BE2C (cell line): ENCODE measurements at regions not wholly inside any gene's neighbourhood (a gene's known extent, or its start where the extent isn't known, plus 50 kb on each side); places are given as distances from the start of the nearest gene placed in this dataset.

Experiments used
- DNase-seq: peaks from one replicate; pipeline ENCODE4 v3.0.0-alpha.2; 2020
- H3K27me3 ChIP-seq: fragments of 250-450 bp; sonication (Bioruptor Pico); 2 replicates; pipeline ENCODE4 v1.5.1; 2020; ENCODE audit warnings: mild to moderate bottlenecking
- H3K36me3 ChIP-seq: fragments of 250-450 bp; sonication (Bioruptor Pico); 2 replicates; pipeline ENCODE4 v1.5.1; 2020; ENCODE audit warnings: mild to moderate bottlenecking
- H3K4me1 ChIP-seq: fragments of 250-450 bp; sonication (Bioruptor Pico); 2 replicates; pipeline ENCODE4 v1.5.1; 2020
- H3K4me3 ChIP-seq: 2 replicates; pipeline ENCODE4 v1.5.1; 2011; ENCODE audit warnings: low read depth, low read length
- H3K9me3 ChIP-seq: fragments of 250-450 bp; sonication (Bioruptor Pico); 2 replicates; pipeline ENCODE4 v1.5.1; 2020
- TF ChIP-seq, protein P1 (sequence below): IDR thresholded peaks from 2 replicates; pipeline ENCODE4 v1.5.1; 2012; ENCODE audit warnings: mild to moderate bottlenecking, low read depth, low read length

- Histone ChIP-seq H3K27me3 (no peaks in the 10 kb centered on the region), H3K9me3 (no peaks in the 10 kb centered on the region), H3K36me3 (no peaks in the 10 kb centered on the region), H3K4me1 (peaks cover 4% of the 10 kb centered on the region; the same call in 1 of the 2 replicates), H3K4me3 (no peak overlapping the region)
- TF ChIP-seq, protein P1, sequence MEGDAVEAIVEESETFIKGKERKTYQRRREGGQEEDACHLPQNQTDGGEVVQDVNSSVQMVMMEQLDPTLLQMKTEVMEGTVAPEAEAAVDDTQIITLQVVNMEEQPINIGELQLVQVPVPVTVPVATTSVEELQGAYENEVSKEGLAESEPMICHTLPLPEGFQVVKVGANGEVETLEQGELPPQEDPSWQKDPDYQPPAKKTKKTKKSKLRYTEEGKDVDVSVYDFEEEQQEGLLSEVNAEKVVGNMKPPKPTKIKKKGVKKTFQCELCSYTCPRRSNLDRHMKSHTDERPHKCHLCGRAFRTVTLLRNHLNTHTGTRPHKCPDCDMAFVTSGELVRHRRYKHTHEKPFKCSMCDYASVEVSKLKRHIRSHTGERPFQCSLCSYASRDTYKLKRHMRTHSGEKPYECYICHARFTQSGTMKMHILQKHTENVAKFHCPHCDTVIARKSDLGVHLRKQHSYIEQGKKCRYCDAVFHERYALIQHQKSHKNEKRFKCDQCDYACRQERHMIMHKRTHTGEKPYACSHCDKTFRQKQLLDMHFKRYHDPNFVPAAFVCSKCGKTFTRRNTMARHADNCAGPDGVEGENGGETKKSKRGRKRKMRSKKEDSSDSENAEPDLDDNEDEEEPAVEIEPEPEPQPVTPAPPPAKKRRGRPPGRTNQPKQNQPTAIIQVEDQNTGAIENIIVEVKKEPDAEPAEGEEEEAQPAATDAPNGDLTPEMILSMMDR, result no peak
- DNase-seq, result no peak
These were observed 313.7 kb downstream of the SOX4 start for GRCh38 chr6:21907291-21907690.

GRCh38 chr6:21908161-21908848 lies 314.8 kb downstream of the SOX4 start:
- no peak for DNase-seq
- no peaks in the 10 kb centered on the region for H3K27me3 ChIP-seq
- H3K36me3 ChIP-seq, result no peaks in the 10 kb centered on the region
- no peak overlapping the region for H3K4me3 ChIP-seq
- no peaks in the 10 kb centered on the region for H3K9me3 ChIP-seq
- H3K4me1 ChIP-seq, result peaks cover 4% of the 10 kb centered on the region; the same call in 1 of the 2 replicates
- TF ChIP-seq, protein P1, result no peak

- H3K9me3 ChIP-seq, result no peaks in the 10 kb centered on the region
- TF ChIP-seq, protein P1, result no peak
- H3K27me3 ChIP-seq, result no peaks in the 10 kb centered on the region
- H3K4me3 ChIP-seq, result no peak overlapping the region
- no peak for DNase-seq
- peaks cover 6% of the 10 kb centered on the region; the same call in 1 of the 2 replicates for H3K4me1 ChIP-seq
- H3K36me3 ChIP-seq, result no peaks in the 10 kb centered on the region
These were observed 315.8 kb downstream of the SOX4 start for GRCh38 chr6:21909321-21909720.

DNA sequence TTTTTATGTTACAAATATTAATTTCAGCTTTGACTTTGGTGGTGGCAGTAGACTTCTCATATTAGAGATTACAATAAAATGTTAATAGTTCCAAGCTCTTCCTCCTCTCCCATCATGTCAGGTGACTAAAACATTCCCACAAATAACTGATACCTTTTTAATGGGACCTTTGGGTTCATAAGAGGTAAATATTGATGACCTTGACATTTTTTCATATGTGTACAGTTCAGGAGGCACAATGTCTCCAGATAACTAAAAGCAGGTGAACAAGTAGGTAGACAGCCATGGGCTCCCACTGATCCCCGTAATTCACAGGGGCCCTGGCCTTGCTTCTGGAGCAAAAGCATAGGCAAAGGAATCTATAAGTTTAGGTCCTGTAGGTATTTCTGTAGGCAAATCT lies 317.7 kb downstream of the SOX4 start:
- no peak for DNase-seq
- TF ChIP-seq, protein P1, result no peak
- no peaks in the 10 kb centered on the region for H3K27me3 ChIP-seq
- no peak overlapping the region for H3K4me3 ChIP-seq
- peaks cover 9% of the 10 kb centered on the region for H3K4me1 ChIP-seq
- no peaks in the 10 kb centered on the region for H3K9me3 ChIP-seq
- H3K36me3 ChIP-seq, result no peaks in the 10 kb centered on the region

DNA sequence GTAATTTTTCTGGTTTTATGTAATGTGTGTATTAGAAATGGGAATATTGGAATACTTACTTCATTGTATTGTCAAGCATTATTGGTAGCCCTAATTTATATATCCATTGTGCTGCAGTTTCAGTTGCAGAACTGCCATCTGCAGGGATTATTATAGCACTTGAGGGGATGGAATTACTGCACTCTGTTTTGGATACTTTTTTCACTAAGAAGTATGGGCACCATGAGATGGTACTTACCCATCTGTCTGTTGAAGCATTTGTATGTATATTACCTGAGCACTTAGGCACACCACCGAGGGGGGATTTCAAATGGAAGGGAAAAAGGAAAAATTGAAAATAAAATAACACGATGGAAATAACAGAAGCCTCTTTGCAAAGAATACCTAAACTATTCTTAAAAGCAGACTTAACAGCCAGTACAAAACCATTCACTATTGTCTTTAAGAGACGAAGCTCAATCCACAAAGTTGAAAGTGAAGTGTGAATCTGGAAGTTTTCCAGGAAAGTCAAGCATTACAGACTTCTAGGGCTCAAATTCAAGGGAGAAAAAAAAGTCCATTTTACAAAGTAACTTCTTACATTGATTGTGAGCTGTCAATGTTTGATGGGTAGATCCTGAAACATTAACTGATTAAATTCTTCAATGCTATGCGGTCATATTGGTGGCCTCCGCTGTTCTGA lies 318.7 kb downstream of the SOX4 start:
- TF ChIP-seq, protein P1, result no peak
- Histone ChIP-seq H3K4me1 (peaks cover 9% of the 10 kb centered on the region), H3K27me3 (no peaks in the 10 kb centered on the region), H3K9me3 (no peaks in the 10 kb centered on the region), H3K36me3 (no peaks in the 10 kb centered on the region), H3K4me3 (no peak overlapping the region)
- no peak for DNase-seq
